Trophoblast cell (in vitro differentiated cells and primary cell): ENCODE measurements at regions not wholly inside any gene's neighbourhood (a gene's known extent, or its start where the extent isn't known, plus 50 kb on each side); places are given as distances from the start of the nearest gene placed in this dataset.

Experiments
- DNase-seq, 2 donors: peaks; one replicate each; pipeline ENCODE4 v3.0.0-alpha.2; 2016
- H2AFZ ChIP-seq: 2 replicates; pipeline ENCODE4 v1.6.1; 2013; ENCODE audit warnings: low read length, moderate library complexity, mild to moderate bottlenecking; ENCODE audit not compliant: insufficient read depth, poor library complexity
- H2AK5ac ChIP-seq: 2 replicates; pipeline ENCODE4 v1.6.1; 2013; ENCODE audit warnings: mild to moderate bottlenecking, low read length
- H2BK120ac ChIP-seq: 2 replicates; pipeline ENCODE4 v1.6.1; 2013; ENCODE audit warnings: low read length, mild to moderate bottlenecking, moderate library complexity; ENCODE audit not compliant: insufficient read depth, poor library complexity
- H2BK12ac ChIP-seq: 2 replicates; pipeline ENCODE4 v1.6.1; 2013; ENCODE audit warnings: mild to moderate bottlenecking, low read length, moderate library complexity
- H2BK5ac ChIP-seq: 2 replicates; pipeline ENCODE4 v1.6.1; 2013; ENCODE audit warnings: low read length, low read depth, moderate library complexity, mild to moderate bottlenecking; ENCODE audit not compliant: poor library complexity
- H3K14ac ChIP-seq: 2 replicates; pipeline ENCODE4 v1.6.1; 2013; ENCODE audit warnings: mild to moderate bottlenecking, low read length
- H3K18ac ChIP-seq: 2 replicates; pipeline ENCODE4 v1.6.1; 2013; ENCODE audit warnings: mild to moderate bottlenecking, low read length
- H3K23ac ChIP-seq: 2 replicates; pipeline ENCODE4 v1.6.1; 2013; ENCODE audit warnings: low read length
- H3K27ac ChIP-seq: 2 replicates; pipeline ENCODE4 v1.5.1; 2013; ENCODE audit warnings: low read depth, mild to moderate bottlenecking, inconsistent platforms, low read length, moderate library complexity
- H3K27me3 ChIP-seq: 2 replicates; pipeline ENCODE4 v1.6.1; 2013; ENCODE audit warnings: inconsistent platforms, mild to moderate bottlenecking, low read length, moderate library complexity; ENCODE audit not compliant: insufficient read depth
- H3K36me3 ChIP-seq, 2 experiments: 1 replicate in 1 of 2; 2 replicates in 1 of 2; pipeline ENCODE4 v1.6.1; 2013; ENCODE audit warnings: low read length in 2 of 2, mild to moderate bottlenecking in 2 of 2, moderate library complexity in 1 of 2; ENCODE audit not compliant: insufficient read depth in 2 of 2, control insufficient read depth in 1 of 2
- H3K4ac ChIP-seq: 2 replicates; pipeline ENCODE4 v1.6.1; 2013; ENCODE audit warnings: low read depth, mild to moderate bottlenecking, low read length, moderate library complexity
- H3K4me1 ChIP-seq, 2 experiments: 1 replicate in 1 of 2; 2 replicates in 1 of 2; pipeline ENCODE4 v1.6.1; 2013; ENCODE audit warnings: low read length in 2 of 2, mild to moderate bottlenecking in 2 of 2, moderate library complexity in 1 of 2; ENCODE audit not compliant: insufficient read depth in 2 of 2, control insufficient read depth in 1 of 2
- H3K4me2 ChIP-seq: 2 replicates; pipeline ENCODE4 v1.6.1; 2013; ENCODE audit warnings: inconsistent platforms, mild to moderate bottlenecking, low read length, moderate library complexity
- H3K4me3 ChIP-seq: 2 replicates; pipeline ENCODE4 v1.5.1; 2013; ENCODE audit warnings: mild to moderate bottlenecking, low read depth, low read length, inconsistent platforms
- H3K79me1 ChIP-seq: one replicate; pipeline ENCODE4 v1.6.1; 2013; ENCODE audit warnings: low read length
- H3K79me2 ChIP-seq: 2 replicates; pipeline ENCODE4 v1.6.1; 2013; ENCODE audit warnings: low read length, mild to moderate bottlenecking; ENCODE audit not compliant: control insufficient read depth, insufficient read depth, poor library complexity
- H3K9ac ChIP-seq: 2 replicates; pipeline ENCODE4 v1.6.1; 2013; ENCODE audit warnings: mild to moderate bottlenecking, low read length
- H3K9me3 ChIP-seq: 2 replicates; pipeline ENCODE4 v1.6.1; 2013; ENCODE audit warnings: low read depth, mild to moderate bottlenecking, control low read depth, inconsistent platforms, low read length; ENCODE audit not compliant: insufficient read depth
- H4K12ac ChIP-seq: 2 replicates; pipeline ENCODE4 v1.6.1; 2013; ENCODE audit warnings: low read depth, mild to moderate bottlenecking, low read length, moderate library complexity
- H4K8ac ChIP-seq: 2 replicates; pipeline ENCODE4 v1.6.1; 2013; ENCODE audit warnings: low read depth, mild to moderate bottlenecking, low read length, moderate library complexity
- H4K91ac ChIP-seq: one replicate; pipeline ENCODE4 v1.6.1; 2013; ENCODE audit warnings: low read depth, mild to moderate bottlenecking, low read length, moderate library complexity
- WGBS: extraction: QIAGEN DNeasy Blood & Tissue Kit; methylation state at CpG from one replicate; pipeline ENCODE4 v1.1.7; 2013; ENCODE audit warnings: missing lambda C conversion rate; ENCODE audit not compliant: insufficient read length, insufficient coverage; ENCODE audit errors: extremely low coverage; 5-methylcytosine and 5-hydroxymethylcytosine counted together

DNA sequence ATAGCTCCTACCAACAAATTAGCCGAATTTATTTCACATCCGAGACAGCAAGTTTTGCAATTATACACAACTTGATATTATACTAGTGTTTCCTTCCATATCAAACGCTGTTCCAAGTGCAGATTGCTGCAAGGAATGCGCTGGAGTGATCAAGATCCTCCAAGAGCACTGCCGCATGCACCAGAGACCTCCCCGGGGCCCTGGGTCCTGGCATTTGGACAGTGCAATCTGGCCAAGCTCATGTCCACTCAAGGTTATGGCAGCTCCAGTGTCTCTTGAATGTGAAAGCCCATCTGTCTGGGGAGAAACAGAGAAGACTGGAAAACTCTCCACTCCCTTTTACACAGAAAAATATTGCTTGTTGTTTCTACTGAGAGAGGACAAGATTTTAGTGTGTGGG, 111.9 kb downstream of the HSPH1 start:
- no peak overlapping the region for H2AK5ac ChIP-seq
- H3K4ac ChIP-seq: no peak overlapping the region
- H3K4me2 ChIP-seq: no peak overlapping the region
- H2BK12ac ChIP-seq: no peak overlapping the region
- no peak for DNase-seq
- no peak overlapping the region for H3K23ac ChIP-seq
- no peaks in the 10 kb centered on the region for H3K27me3 ChIP-seq
- H3K79me1 ChIP-seq: peaks cover 6% of the 10 kb centered on the region
- no peak overlapping the region for H3K4me3 ChIP-seq
- no peak overlapping the region for H4K8ac ChIP-seq
- no peak overlapping the region for H2AFZ ChIP-seq
- H2BK120ac ChIP-seq: no peak overlapping the region
- no peak overlapping the region for H2BK5ac ChIP-seq
- no peaks in the 10 kb centered on the region for H3K79me2 ChIP-seq
- no peak overlapping the region for H3K14ac ChIP-seq
- H3K18ac ChIP-seq: no peak overlapping the region
- no CpG with 5 or more reads among the region's 6 CpGs for WGBS
- no peak overlapping the region for H4K91ac ChIP-seq
- H3K36me3 ChIP-seq: no peaks in the 10 kb centered on the region
- H3K27ac ChIP-seq: no peak overlapping the region
- H3K9ac ChIP-seq: no peak overlapping the region
- no peak overlapping the region for H4K12ac ChIP-seq
- peaks cover 3% of the 10 kb centered on the region for H3K9me3 ChIP-seq
- H3K4me1 ChIP-seq: peaks cover 13 to 22% of the 10 kb centered on the region in 2 experiments

DNA sequence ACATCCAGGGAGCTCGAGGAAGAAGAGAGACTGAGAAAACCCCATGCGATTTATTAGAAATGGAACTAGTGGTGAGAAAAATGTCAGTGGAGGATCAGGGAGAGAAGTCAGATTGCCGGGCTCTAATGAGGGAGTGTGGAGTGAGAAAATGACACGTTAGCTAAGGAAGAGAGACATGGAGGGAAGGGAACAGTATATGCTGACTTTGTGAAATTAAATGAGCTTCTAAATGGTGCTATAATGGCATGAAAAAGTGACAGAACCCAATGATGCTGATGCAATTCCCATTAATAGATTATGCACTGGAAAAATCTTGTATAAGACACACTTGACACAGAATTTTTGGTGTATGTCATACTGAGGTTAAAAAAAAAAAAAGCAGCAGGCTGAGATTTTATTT, 112.6 kb downstream of the HSPH1 start:
- no peak overlapping the region for H3K27ac ChIP-seq
- no peak for DNase-seq
- no peak overlapping the region for H3K4me2 ChIP-seq
- no peak overlapping the region for H3K14ac ChIP-seq
- no peak overlapping the region for H4K12ac ChIP-seq
- no peaks in the 10 kb centered on the region for H3K27me3 ChIP-seq
- no peak overlapping the region for H3K9ac ChIP-seq
- H2AFZ ChIP-seq: no peak overlapping the region
- H3K79me2 ChIP-seq: no peaks in the 10 kb centered on the region
- H3K4me1 ChIP-seq: peaks cover 13 to 22% of the 10 kb centered on the region in 2 experiments
- H2BK5ac ChIP-seq: no peak overlapping the region
- H3K4me3 ChIP-seq: no peak overlapping the region
- H3K4ac ChIP-seq: no peak overlapping the region
- no peak overlapping the region for H2BK12ac ChIP-seq
- H3K18ac ChIP-seq: no peak overlapping the region
- no peak overlapping the region for H2BK120ac ChIP-seq
- H3K23ac ChIP-seq: no peak overlapping the region
- no peaks in the 10 kb centered on the region for H3K9me3 ChIP-seq
- H3K79me1 ChIP-seq: peaks cover 6% of the 10 kb centered on the region
- H2AK5ac ChIP-seq: no peak overlapping the region
- H4K8ac ChIP-seq: no peak overlapping the region
- WGBS: no CpG with 5 or more reads among the region's 4 CpGs
- no peaks in the 10 kb centered on the region for H3K36me3 ChIP-seq
- H4K91ac ChIP-seq: no peak overlapping the region

DNA sequence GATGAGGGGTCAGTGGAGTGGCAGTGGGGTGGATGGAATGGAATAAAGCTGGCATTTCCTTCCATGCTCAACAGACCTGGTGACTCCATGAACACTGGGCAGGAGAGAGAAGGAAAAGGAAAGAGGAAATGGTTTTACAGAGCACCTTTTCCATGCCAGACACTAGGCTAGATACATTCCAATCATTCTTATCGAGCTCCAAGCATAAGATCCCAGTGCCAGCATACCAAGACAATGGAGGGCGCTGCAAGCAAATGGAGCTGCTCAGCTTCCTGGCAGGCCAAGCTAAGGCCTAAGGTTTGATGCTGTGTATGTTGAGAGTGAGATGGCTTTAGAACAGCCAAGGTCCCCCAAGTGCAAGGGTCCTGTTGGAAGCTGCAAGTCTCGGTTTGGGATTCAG, 113.2 kb downstream of the HSPH1 start:
- no peak overlapping the region for H4K8ac ChIP-seq
- no peak overlapping the region for H3K14ac ChIP-seq
- H3K23ac ChIP-seq: no peak overlapping the region
- H3K79me2 ChIP-seq: no peaks in the 10 kb centered on the region
- no peak overlapping the region for H3K4ac ChIP-seq
- H3K4me3 ChIP-seq: no peak overlapping the region
- H3K4me1 ChIP-seq: peaks cover 13 to 22% of the 10 kb centered on the region in 2 experiments
- WGBS: no CpG with 5 or more reads among the region's 3 CpGs
- no peaks in the 10 kb centered on the region for H3K9me3 ChIP-seq
- H4K91ac ChIP-seq: no peak overlapping the region
- no peak overlapping the region for H2BK120ac ChIP-seq
- H3K9ac ChIP-seq: no peak overlapping the region
- H2BK5ac ChIP-seq: no peak overlapping the region
- no peak overlapping the region for H3K18ac ChIP-seq
- peaks cover 6% of the 10 kb centered on the region for H3K79me1 ChIP-seq
- no peak overlapping the region for H3K27ac ChIP-seq
- no peaks in the 10 kb centered on the region for H3K27me3 ChIP-seq
- H4K12ac ChIP-seq: no peak overlapping the region
- H2BK12ac ChIP-seq: no peak overlapping the region
- H3K4me2 ChIP-seq: no peak overlapping the region
- no peaks in the 10 kb centered on the region for H3K36me3 ChIP-seq
- no peak overlapping the region for H2AK5ac ChIP-seq
- no peak for DNase-seq
- H2AFZ ChIP-seq: no peak overlapping the region

DNA sequence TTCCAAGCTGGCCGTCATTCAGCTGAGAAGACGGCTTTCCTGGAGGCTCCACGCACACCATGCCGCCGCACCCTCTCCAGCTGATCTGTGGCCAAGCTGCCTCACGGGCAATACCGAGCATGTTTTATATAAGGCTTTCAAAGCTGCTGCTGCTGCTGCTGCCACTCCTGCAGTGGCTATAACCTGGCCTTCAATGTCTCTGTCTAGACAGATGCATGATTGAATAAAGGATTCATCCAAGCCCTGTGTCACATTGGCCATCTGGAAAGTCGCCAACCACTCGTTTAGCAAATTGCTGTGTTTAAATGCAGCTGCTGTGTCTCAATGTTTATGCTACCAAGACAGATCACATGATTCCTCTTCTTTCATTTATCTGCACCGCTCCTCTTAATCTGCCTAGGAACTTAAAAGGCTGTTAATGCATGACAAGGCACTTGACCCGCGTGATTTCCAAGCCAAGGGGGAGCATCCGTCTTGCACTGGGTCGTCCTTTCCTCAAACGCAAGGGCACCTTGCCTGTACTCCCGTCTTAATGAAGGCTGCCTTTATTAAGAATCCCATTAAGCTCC, 114.3 kb downstream of the TEX26 start:
- Histone ChIP-seq H3K4me2 (no peak overlapping the region), H3K27me3 (no peaks in the 10 kb centered on the region)
- WGBS: no CpG with 5 or more reads among the region's 16 CpGs

More for the DNA sequence above, 114.3 kb downstream of the TEX26 start:
- Histone ChIP-seq H2BK120ac (peak overlapping the region; percentile 47), H3K14ac (peak overlapping the region; percentile 88), H3K4ac (peak overlapping the region; percentile 17), H2BK12ac (peak overlapping the region; percentile 94), H2BK5ac (peak overlapping the region; percentile 34), H2AFZ (peak overlapping the region; percentile 10), H4K12ac (peak overlapping the region; percentile 45), H4K91ac (peak overlapping the region; percentile 80), H3K23ac (no peak overlapping the region), H3K9me3 (no peaks in the 10 kb centered on the region), H3K4me3 (no peak overlapping the region), H2AK5ac (peak overlapping the region; percentile 88), H3K27ac (no peak overlapping the region), H3K79me2 (no peaks in the 10 kb centered on the region), H4K8ac (peak overlapping the region; percentile 31), H3K9ac (no peak overlapping the region), H3K79me1 (peaks cover 6% of the 10 kb centered on the region), H3K18ac (peak overlapping the region; percentile 61), H3K4me1 (peaks cover 13 to 22% of the 10 kb centered on the region in 2 experiments), H3K36me3 (no peaks in the 10 kb centered on the region)
- DNase-seq: no peak
